CD8-positive, alpha-beta memory T cell (primary cell): ENCODE measurements at regions not wholly inside any gene's neighbourhood (a gene's known extent, or its start where the extent isn't known, plus 50 kb on each side); places are given as distances from the start of the nearest gene placed in this dataset.
"Not testable (repeated sequence)": the region's sequence is repeated elsewhere in the genome, so short reads cannot be mapped to it uniquely, and the experiment has no call there.

Source experiments
- CTCF ChIA-PET: fragments of 350-600 bp; sonication (Branson Sonifier 250); formaldehyde crosslinking; loops from one replicate; lab custom pipeline; 2021; ENCODE audit warnings: antibody characterized with exemption; lab: Charles Lee
- POLR2A ChIA-PET: fragments of 350-600 bp; sonication (Branson Sonifier 250); formaldehyde crosslinking; loops from one replicate; lab custom pipeline; 2021; ENCODE audit warnings: antibody characterized with exemption; lab: Charles Lee
- DNase-seq, 5 donors: peaks; one replicate each; pipeline versions ENCODE4 v3.0.0 to v3.0.0-alpha.2; 2020 to 2022; ENCODE audit warnings: mixed read lengths in 1 of 5
- H3K27ac ChIP-seq: one replicate; pipeline ENCODE4 v1.7.0; 2013; ENCODE audit warnings: low read depth, mild to moderate bottlenecking, low read length, moderate library complexity
- H3K27me3 ChIP-seq: 2 replicates; pipeline ENCODE4 v1.7.0; 2013; ENCODE audit warnings: low read length, mild to moderate bottlenecking; ENCODE audit not compliant: insufficient read depth, poor library complexity, severe bottlenecking
- H3K36me3 ChIP-seq: 2 replicates; pipeline ENCODE4 v1.7.0; 2013; ENCODE audit warnings: mild to moderate bottlenecking, low read length, moderate library complexity; ENCODE audit not compliant: insufficient read depth
- H3K4me1 ChIP-seq: 2 replicates; pipeline ENCODE4 v1.7.0; 2013; ENCODE audit warnings: mild to moderate bottlenecking, low read length, moderate library complexity; ENCODE audit not compliant: insufficient read depth
- H3K4me3 ChIP-seq: 2 replicates; pipeline ENCODE4 v1.7.0; 2013; ENCODE audit warnings: mild to moderate bottlenecking, low read length
- H3K9me3 ChIP-seq: 2 replicates; pipeline ENCODE4 v1.7.0; 2013; ENCODE audit warnings: mild to moderate bottlenecking, low read length
- H3K27ac Mint-ChIP-seq, 8 donors: one replicate each; pipeline ENCODE4 v1.8.0; 2020 to 2021; ENCODE audit warnings: mixed read lengths in 8 of 8, mild to moderate bottlenecking in 6 of 8, inconsistent platforms in 3 of 8, moderate library complexity in 3 of 8
- H3K27me3 Mint-ChIP-seq, 2 donors: one replicate each; pipeline ENCODE4 v1.8.0; 2020 to 2021; ENCODE audit warnings: mixed read lengths in 2 of 2, mild to moderate bottlenecking in 1 of 2, moderate library complexity in 1 of 2
- H3K36me3 Mint-ChIP-seq, 3 donors: one replicate each; pipeline ENCODE4 v1.8.0; 2020 to 2021; ENCODE audit warnings: mixed read lengths in 3 of 3, inconsistent platforms in 1 of 3, mild to moderate bottlenecking in 1 of 3
- H3K4me1 Mint-ChIP-seq, 3 donors: one replicate each; pipeline ENCODE4 v1.8.0; 2020 to 2021; ENCODE audit warnings: mixed read lengths in 3 of 3, inconsistent platforms in 1 of 3, mild to moderate bottlenecking in 1 of 3
- H3K4me3 Mint-ChIP-seq, 7 donors: one replicate each; pipeline ENCODE4 v1.8.0; 2020 to 2021; ENCODE audit warnings: mixed read lengths in 7 of 7, mild to moderate bottlenecking in 6 of 7, moderate library complexity in 4 of 7, inconsistent platforms in 2 of 7
- H3K9me3 Mint-ChIP-seq, 5 donors: one replicate each; pipeline ENCODE4 v1.8.0; 2020 to 2022; ENCODE audit warnings: mixed read lengths in 5 of 5, mild to moderate bottlenecking in 3 of 5, moderate library complexity in 2 of 5, inconsistent platforms in 1 of 5

GRCh38 chr16:58792188-58792587 is 58.1 kb upstream of the GOT2 start:
- H3K27me3 Mint-ChIP-seq, result peaks cover 7 to 49% of the 10 kb centered on the region in 2 donors
- Histone ChIP-seq H3K4me1 (no peaks in the 10 kb centered on the region), H3K27me3 (no peaks in the 10 kb centered on the region), H3K9me3 (no peaks in the 10 kb centered on the region), H3K36me3 (no peaks in the 10 kb centered on the region), H3K4me3 (no peak overlapping the region), H3K27ac (peak overlapping the region; percentile 61)
- H3K36me3 Mint-ChIP-seq, result no peaks in the 10 kb centered on the region
- no peaks in the 10 kb centered on the region for H3K9me3 Mint-ChIP-seq
- no peak overlapping the region for H3K4me3 Mint-ChIP-seq
- H3K27ac Mint-ChIP-seq, result no peak overlapping the region
- ChIA-PET POLR2A (no interaction called here), CTCF (no interaction called here)
- no peaks in the 10 kb centered on the region for H3K4me1 Mint-ChIP-seq
- DNase-seq, result no peak

DNA sequence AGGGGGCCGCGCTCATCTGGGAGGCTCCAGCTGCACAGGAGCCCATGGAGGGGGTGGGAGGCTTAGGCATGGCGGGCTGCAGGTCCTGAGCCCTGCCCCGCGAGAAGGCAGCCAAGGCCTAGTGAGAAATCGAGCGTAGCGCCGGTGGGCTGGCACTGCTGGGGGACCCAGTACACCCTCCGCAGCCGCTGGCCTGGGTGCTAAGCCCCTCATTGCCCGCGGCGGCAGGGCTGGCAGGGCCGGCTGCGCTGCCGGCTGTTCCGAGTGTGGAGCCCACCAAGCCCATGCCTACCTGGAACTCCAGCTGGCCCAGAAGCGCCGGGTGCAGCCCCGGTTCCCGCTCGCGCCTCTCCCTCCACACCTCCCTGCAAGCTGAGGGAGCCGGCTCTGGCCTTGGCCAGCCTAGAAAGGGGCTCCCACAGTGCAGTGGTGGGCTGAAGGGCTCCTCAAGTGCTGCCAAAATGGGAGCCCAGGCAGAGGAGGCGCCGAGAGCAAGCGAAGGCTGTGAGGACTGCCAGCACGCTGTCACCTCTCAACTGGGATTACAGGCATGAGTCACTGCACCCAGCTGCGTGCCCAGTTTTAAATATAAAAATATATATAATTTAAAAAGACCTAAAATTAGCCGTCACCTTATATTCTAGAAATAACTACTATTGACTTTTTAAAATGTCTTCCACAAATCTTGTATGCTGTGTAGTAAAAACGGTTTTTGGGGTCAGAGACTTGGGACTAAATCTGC is 56.9 kb upstream of the GOT2 start:
- H3K4me3 Mint-ChIP-seq, H3K9me3 ChIP-seq, H3K4me3 ChIP-seq, H3K4me1 ChIP-seq, H3K4me1 Mint-ChIP-seq, H3K36me3 ChIP-seq, H3K27ac Mint-ChIP-seq, POLR2A ChIA-PET, CTCF ChIA-PET, DNase-seq, H3K36me3 Mint-ChIP-seq, H3K27me3 ChIP-seq, H3K27ac ChIP-seq, H3K9me3 Mint-ChIP-seq: not testable (repeated sequence)
- H3K27me3 Mint-ChIP-seq, result peaks cover 9 to 51% of the 10 kb centered on the region in 2 donors

- no peak for DNase-seq
- Histone ChIP-seq H3K27me3 (no peaks in the 10 kb centered on the region), H3K36me3 (no peaks in the 10 kb centered on the region), H3K4me1 (no peaks in the 10 kb centered on the region), H3K4me3 (no peak overlapping the region), H3K9me3 (no peaks in the 10 kb centered on the region), H3K27ac (no peak overlapping the region)
- POLR2A ChIA-PET, result no interaction called here
- Mint-ChIP-seq H3K4me1 (no peaks in the 10 kb centered on the region), H3K27ac (no peak overlapping the region), H3K4me3 (no peak overlapping the region), H3K9me3 (peaks cover 0 to 3% (median 2%) of the 10 kb centered on the region in 5 donors), H3K27me3 (peaks cover 13 to 51% of the 10 kb centered on the region in 2 donors), H3K36me3 (no peaks in the 10 kb centered on the region)
- CTCF ChIA-PET, result no interaction called here
Observed at GRCh38 chr16:58789351-58789750, 55.2 kb upstream of the GOT2 start.
